ENCODE measurements at regions not wholly inside any gene's neighbourhood (a gene's known extent, or its start where the extent isn't known, plus 50 kb on each side); places are given as distances from the start of the nearest gene placed in this dataset.

DNA sequence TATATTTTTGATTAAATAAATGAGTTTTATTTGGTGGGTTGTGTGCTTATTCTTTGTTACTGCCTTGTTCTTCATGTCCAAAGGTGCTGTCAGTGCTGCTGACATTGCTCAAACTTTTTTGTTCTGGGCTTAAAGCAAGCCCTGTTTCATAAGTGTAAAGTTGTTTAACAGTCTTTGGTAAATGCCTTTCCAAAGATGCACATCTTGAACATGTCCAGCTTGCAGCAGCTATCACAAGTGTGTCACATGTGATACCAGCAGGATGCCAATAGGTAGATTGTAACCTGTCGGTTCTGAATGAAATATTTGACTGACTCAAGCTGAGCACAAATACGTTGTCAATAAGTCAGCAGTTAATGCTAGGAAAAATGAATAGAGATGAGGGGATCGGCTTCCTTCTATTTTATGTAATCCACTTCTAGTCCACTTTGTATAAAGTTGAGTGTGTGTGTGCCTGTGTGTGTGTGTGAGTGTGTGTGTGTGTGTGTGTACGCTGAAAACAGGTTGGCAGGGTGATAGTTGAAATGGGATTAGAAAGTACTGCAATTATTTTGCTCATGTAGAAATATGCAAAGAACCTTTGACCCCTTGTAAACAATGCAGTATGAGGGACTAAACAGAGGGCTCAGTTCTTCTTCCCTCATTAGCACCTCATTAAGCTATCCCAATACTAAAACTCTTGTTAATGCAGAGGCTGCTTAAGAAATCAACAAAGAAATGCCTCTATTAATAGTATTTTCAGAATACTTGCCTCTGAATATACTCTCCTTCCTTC is 986.5 kb downstream of the TUSC7 start:
- no peak for DNase-seq

DNA sequence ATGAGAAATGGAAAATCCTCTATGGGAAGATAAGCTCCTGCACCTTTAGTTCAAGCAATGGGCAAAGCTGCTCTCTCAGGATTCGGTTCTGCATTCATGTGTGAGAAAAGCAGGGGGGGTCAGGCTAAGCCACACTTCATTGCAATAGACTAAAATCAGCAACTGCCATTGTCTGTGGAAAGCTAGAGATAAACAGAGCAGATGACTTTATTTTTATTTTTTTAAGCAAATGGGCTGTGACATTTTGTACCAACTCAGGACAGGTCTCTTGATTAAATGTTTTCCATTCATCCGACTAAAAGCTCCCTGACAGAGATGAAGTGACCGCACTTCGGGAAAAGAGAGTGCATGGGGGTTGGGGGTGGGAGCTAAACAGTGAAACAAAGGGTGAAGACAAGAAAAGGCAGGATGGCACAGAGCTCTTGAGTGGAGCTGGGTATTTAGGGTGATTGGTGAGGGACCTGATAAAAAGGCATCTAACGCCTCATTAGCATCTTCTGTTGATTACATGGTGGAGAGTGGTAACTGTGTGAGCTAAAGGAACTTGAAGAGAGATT is 987.4 kb downstream of the TUSC7 start:
- peak; percentile 95 for DNase-seq

DNA sequence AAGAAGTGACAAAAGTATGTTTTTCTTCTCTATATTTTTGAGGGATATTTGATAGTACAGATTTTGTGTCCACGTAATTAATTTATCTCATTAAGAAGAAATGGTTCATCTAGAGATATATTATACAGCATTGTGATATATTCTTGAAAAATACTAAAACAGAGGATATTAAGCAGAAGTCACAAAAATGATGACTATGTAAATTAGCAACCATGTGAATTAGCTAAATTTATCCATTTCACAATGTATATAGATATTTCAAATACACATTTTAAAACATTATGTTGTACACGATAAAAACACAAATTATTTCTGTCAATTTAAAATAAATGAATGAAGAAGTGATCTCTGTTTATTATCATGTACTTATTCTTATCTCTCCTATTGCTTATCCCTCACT is 989.5 kb downstream of the TUSC7 start:
- DNase-seq = no peak

DNA sequence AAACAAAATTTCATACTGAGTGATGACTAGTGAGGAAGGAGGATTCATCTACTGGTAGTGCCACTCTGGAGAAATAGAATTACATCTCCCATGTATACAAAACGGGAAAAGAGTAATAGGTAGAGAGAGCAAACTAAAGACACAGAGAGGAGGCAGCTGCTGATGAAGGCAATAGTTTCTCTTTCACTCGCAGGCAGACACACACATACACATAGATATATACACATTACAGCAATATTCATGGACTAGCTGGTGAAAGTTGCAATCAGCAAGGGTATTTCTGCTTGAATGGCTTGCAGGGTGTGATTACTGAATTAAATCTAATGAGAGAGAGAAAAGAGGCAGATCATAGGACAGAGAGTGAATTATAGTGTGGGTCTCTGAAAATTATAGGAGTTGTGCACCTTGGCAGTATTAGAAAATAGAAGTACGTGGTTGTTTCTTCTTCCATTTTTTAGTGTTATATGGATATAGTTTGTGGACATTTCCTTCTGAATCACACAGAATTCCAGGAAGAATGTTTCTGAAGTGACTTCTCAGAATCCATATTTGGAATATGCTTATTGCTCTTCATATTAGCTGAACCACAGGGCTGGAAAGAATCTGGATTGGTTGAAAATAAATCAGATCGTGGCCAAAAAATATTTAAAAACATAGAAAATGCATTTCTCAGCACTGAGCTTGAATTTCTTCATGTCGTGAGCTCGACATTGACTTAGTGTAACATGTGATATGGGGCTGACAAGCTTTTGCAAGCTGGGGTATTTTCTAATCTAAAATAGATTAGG is 991.2 kb downstream of the TUSC7 start:
- DNase-seq = no peak

- DNase-seq = no peak
These were observed 995.4 kb downstream of the TUSC7 start for GRCh38 chr3:117705011-117705410.

GRCh38 chr3:117706037-117706436 is 996.5 kb downstream of the TUSC7 start:
- DNase-seq = no peak

GRCh38 chr3:117706756-117707155 is 997.2 kb downstream of the TUSC7 start:
- no peak for DNase-seq

DNA sequence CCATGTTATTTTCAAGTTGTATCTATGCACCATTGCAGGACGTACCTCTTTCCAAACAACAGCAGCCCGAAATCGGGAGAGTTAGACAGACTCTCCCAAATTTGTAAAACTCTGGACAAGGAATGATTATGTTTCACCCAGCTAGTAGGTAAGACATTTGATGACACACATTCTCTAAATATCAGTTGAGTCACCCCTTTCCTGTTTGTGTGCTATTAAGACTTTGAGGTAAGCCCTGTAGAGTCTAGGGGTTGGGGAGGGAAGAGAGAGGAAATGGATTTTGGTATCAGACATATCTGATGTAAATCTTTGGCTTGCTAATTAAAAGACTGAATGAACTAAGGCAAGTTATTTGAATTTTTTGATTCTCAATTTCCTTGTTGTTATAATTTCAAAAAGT is 999.0 kb downstream of the TUSC7 start:
- no peak for DNase-seq

GRCh38 chr3:117709108-117709507 is 999.5 kb downstream of the TUSC7 start:
- DNase-seq = no peak

GRCh38 chr3:117710501-117710900 is 1000.9 kb downstream of the TUSC7 start:
- DNase-seq = no peak

GRCh38 chr3:117719316-117719926 is 1009.8 kb downstream of the TUSC7 start:
- DNase-seq = no peak

- no peak for DNase-seq
These were observed 1012.3 kb downstream of the TUSC7 start for GRCh38 chr3:117721866-117722265.

GRCh38 chr3:117722856-117723255 is 1013.3 kb downstream of the TUSC7 start:
- DNase-seq = no peak

DNA sequence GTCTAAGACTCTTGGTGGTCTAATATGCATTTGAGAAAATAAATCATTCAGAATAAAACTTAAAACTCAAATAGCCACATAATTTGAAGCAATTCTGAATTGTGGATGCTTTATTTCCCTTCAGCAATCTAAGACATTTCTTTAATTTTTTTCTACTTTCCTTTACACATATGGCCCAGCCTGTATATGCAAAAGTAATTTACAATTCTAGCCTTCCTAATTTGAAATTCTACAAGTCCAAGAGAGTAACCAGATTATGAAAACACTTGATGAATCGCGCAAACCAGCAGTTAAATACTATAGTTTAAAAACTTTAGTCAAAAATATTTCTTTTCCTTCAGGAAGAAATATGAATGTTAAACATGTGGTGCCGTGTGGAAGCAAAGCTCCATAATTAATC is 1014.2 kb downstream of the TUSC7 start:
- no peak for DNase-seq

DNA sequence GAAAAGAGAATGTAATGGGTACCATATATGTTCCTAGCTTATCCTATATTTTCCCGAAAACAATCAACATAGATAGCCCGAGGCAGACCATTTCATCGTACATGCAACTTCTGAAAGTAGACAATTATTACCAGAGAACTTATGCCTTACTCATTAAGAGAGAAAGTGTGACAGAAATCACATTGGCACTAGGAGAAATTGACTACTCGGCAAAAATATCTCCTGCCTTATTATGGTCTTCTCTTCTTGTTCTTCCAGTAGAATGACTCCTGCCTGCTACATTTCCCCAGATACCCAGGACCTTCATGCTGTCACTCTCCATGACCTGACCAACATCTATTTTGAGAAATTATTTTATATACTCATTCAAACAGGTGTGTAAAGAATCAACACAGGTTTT is 1015.7 kb downstream of the TUSC7 start:
- no peak for DNase-seq

DNA sequence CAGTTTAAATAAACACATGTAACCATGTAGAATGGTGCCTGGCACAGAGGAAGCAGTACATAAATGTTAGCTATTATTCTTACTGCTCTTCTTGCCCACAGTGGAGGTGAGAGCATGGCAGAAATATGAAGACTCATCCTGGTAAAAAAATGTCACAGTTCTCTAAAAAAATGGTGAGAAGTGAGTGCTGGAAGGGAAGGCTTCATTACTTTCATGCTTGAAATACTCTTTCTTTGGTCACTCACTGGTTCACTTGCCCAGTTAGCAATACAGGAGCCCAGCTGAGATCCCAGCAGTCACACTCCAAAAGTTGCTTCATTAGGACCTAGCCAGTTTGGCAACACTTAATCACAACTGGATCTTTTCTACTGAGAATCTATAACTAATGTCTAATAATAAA is 1017.2 kb downstream of the TUSC7 start:
- DNase-seq = no peak

- no peak for DNase-seq
These were observed 1018.6 kb downstream of the TUSC7 start for GRCh38 chr3:117728226-117728625.

DNA sequence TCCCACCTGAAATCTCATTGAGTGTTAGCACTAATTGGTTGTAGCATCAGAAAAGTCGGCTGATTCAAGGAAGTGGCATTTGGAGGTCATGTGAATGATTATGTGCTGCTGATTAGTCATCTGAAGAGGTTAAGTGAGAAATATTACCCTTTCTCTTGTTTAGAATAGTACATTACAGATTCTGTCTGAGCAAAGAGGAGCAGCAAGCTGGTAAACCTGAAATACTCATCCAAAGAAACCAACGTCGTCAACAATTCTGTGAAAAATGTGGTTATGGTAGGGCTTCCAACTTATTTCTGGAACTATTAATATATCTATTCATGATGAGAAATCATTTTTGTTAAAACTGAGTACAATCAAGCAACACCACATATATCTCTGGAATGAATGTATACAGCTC is 1024.9 kb downstream of the TUSC7 start:
- no peak for DNase-seq

GRCh38 chr3:117735481-117736101 is 1026.0 kb downstream of the TUSC7 start:
- no peak for DNase-seq

- no peak for DNase-seq
These were observed 1027.3 kb downstream of the TUSC7 start for GRCh38 chr3:117736846-117737245.

- no peak for DNase-seq
These were observed 1034.4 kb downstream of the TUSC7 start for GRCh38 chr3:117743993-117744392.

DNA sequence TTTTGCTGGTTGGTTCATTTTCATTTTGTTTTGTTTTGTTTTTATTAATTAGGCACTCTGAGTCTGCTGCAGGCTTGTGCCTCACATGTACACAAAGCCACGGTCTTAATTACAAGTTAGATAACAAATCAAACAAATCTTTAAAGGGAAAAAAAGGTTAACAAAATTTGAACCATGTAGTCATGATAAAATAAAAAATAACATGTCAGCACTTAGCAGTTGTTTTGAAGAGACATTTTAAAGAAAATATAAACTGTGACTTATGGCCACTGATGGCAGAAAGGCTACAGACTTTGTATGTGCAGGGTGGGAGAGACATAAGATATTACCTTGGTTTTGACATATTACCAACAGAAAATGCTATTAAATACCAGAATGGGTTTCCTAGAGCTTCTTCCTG is 1035.4 kb downstream of the TUSC7 start:
- no peak for DNase-seq

DNA sequence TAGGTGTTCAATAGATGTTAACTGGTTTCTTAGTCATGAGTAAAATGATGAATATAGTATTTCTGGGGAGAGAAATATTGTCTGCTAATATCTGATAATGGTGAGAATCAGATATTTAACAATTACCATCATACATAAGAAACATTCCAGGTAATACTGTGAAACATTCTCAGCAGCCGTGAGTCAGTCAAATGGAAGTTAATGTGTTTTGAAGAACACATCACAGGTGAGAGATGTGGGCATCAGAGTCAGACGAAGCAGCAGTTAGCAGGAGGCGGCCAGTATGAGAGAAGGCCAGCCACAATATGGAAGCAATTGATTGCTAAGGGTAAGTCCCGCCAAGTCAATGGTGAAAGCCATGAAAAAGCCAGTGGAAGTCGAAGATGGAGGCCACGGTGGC is 1035.9 kb downstream of the TUSC7 start:
- no peak for DNase-seq
